Stimulated activated CD4-positive, alpha-beta T cell treated with anti-CD3 and anti-CD28 coated beads, TNF-alpha, amount 100 ng/mL, for 24 hours (primary cell): ENCODE measurements at regions not wholly inside any gene's neighbourhood (a gene's known extent, or its start where the extent isn't known, plus 50 kb on each side); places are given as distances from the start of the nearest gene placed in this dataset.

ENCODE experiments used
- DNase-seq, 3 experiments: peaks; one replicate each; pipeline ENCODE4 v3.0.0-alpha.2; 2020; ENCODE audit warnings: low read depth in 3 of 3

- DNase-seq: no peak
Observed at GRCh38 chr18:39564716-39565115, 1999.1 kb upstream of the CELF4 start.

DNA sequence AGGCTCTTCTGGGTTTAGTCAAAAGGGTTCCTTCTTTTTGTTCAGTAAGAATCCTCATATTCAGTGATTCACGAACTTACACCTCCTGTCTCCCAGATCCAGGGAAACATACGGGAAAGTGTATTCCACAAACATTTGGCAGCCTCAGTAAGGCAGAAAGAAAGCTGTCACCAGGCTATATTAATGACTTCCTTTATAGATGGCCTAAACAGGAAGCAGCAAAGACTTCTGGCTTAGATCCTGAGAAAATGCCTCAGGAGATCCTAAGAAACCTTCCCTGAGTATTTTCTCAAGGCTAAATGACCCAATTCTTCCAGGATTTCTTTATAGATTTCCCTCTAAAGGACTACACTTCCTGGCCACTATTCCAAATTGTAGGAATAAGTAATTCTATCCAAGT lies 1995.5 kb upstream of the CELF4 start:
- DNase-seq: no peak

DNA sequence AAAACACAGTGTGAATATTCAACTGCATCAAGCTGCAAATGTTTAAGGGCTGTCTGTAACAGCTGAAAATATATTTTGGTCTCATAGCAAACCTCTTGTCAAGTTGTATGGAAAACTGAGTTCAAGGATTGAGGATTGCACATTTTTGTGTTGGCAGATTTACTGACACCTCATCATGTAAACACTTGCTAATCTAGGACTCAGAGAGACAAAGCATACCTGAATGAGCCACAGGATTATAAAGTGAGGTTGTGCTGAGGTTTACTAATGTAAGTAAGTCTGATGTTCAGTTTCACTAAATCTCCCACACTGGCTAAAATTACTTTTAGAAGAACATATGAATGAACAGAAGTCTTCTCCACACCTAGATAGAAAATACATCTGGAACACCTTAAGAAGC lies 1993.1 kb upstream of the CELF4 start:
- no peak for DNase-seq

- no peak for DNase-seq
Observed at GRCh38 chr18:39555496-39555895, 1989.9 kb upstream of the CELF4 start.

DNA sequence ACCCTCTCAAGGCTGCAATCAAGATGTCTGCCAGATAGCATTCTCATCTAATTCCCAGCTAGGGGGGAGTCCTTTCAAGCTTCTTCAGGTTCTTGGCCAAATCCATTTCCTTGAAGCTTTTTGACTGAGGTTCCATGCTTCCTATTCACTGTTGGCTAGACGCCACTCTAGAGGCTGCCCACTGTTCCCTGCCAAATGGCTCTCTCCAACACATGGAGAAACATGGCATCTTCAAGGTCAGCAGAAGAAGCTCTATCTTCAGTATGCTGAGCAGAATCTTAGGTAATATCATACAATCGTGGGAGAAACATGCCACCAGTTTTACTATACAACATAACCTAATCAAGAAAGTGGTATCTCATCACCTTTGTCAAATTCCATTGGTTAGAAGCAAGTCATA lies 1985.1 kb upstream of the CELF4 start:
- no peak for DNase-seq

- no peak for DNase-seq
Observed at GRCh38 chr18:39549144-39549543, 1983.5 kb upstream of the CELF4 start.

DNA sequence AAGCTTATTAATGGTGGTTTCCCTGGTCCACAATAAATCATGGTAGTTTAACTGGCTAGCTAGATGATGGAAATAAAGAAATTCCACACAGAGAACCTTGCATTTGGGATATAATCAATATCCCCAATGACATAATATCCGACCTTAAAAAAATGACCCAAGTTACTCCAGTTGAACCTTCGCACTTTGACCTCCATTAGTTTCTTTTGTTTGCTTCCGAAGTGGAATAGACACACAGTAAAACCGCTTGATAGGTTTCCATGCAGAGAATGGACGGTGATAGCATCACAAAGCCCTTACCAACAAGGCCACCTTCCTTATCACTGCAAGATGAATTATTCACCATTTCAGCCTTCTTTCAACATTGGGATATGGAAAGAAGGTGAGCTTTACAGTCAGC lies 1966.1 kb upstream of the CELF4 start:
- DNase-seq: no peak

DNA sequence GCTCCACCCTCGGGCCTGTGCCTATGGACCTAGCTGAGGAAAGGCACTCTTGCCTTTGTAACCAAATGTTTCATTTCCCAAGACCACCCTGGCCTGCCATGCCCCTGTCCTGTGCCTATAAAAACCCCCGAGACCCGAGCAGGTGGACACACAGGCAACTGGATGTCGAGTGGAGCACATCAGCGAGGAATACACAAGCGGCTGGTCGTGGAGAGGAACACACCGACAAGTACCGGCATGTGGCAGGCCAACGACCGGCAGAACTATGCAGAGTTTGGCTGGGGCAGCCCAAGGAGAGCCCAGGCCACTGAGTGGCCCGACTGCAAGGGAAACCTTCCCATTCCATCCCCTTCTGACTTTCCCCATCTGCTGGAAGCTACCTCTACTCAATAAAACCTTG lies 1963.8 kb upstream of the CELF4 start:
- no peak for DNase-seq

DNA sequence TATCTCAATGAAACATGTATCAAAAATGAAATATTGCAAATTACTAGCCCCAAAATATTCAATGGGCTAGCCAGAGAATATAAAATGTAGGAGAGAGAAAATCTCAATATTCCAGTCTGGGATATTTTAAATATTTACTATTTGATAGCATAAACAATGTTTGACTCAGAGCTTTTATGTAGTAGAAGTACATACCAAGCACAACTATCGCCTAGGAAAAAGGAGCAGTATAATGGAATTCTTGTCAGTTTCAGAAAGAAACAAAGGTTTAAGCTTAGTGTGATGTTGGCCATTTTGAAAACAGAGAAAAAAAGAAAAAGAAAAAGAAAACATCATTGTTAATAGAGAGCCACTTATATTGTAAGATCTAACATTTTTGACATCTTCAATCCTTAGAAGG lies 1961.9 kb upstream of the CELF4 start:
- DNase-seq: no peak

DNA sequence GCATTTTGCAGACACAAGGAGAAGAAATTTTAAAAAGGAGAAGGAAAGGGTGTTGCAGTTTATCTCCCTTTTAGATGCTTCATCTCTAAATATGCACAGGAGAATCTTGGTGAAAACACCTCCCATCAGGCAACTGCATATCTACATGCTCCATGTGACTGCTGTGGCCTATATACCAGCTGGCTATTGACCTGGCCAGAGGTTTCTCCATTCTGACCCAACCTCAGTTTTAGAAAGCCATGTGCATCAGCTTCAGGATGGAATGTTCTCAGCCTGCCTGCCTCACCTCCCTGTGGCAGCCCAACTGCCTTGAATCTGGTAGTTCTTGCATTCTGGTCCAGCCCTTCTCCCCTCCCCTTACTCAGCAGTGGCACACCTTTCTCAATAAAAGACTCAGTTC lies 1958.8 kb upstream of the CELF4 start:
- DNase-seq: no peak

DNA sequence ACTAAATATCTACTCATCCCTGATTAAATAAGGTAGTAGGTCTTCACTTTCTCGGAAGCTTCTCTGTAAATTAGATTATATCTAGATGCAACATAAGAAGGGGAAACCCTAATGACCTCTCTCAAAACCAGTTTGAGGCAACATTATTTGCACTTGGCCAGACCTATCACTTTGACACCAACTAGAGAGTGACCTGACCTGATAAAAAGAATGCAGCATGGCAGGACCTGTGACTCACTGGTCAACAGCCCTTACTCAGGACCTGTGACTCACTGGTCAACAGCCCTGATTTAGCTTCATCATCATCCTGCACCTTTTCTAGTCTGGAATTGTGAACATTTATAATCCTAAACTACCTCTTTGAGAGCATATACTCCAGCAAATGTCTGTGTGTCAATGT lies 1957.7 kb upstream of the CELF4 start:
- DNase-seq: no peak

DNA sequence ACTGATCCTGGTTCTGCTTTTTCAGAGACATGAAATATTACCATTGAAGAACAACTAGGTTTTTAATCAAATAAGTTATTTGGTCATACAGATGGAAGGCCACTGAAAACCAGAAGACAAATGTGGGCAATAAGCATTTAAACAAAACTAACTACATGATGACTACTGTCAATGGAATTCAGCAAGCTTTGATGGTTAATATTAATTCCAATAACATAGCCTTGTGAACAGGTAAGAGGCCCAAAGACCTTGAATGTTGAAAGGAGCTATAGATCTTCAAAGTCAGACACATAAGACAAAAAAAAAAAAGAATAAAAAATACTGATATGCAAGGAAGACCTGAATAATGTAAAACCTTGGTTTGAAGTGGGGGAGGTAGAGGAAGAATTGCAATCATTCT lies 1955.6 kb upstream of the CELF4 start:
- no peak for DNase-seq

DNA sequence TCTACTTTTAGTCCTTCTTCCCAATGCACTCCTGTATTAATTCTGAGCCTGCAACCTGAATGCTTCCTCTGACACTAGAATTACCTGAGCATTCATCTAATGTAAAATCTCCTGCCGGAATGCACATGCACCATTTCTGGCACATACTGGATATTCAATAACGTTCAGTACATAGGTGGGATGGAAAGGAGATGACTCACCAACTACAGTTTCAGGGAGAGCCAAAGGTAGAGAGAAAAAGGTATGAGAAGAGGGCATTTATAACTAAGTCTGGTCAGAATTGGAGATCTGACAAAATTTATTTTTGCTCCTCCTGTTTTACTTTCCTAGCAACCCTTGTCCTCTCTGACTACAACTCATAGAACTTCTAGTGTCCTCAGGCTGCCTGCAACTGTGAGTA lies 1954.1 kb upstream of the CELF4 start:
- DNase-seq: no peak

DNA sequence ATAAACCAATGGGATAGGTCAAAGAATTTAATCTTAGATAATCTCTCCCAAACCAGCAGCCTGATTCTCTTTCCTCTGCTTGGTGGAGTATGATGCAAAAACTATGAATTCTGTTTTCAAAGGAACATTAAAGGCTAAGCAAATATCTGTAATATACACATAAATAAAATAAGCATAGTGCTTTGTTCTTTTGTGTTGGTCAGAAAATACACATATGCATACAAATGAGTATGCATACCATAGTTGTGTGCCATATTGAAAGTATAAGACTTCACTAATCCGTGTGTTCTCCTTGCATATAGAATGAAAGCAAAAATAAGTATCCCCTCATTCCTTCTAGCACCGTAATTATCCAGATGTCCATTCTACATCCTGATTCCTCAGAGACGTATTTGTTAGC lies 1949.7 kb upstream of the CELF4 start:
- DNase-seq: no peak

GRCh38 chr18:39513186-39513585 lies 1947.6 kb upstream of the CELF4 start:
- DNase-seq: no peak

DNA sequence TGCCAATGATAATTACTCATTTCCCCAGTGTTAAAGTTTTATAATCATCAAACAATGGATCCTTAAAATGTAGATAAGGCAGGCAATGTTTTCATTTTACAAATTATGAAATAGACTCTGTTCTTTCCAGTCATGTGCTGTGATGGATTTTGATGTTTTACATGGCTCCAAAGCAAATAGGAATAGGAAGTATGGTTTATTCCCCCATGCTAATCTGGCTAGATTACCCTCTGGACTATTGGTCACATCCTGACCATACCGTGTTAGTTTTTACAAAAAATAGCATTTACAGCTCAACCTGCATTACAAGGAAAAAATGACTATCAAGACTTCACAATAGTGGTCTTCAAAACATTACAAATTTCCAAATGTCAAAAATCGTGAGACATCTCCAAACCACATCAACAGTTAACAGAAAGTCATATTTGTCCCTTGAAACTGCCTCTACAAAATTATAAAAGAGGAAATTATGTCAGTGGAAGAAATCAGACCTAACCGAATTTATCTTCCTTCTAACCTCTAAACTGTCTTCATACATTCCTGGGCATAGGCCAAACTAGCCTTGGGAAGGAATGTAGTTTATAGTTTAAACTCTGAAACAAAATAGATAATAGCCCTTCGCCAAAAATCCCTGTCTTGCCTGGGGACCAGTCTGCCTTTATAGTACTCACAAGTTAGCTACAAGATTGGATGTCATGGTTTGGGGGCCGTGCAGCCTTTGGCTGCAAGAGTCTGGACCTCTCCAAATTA lies 1941.2 kb upstream of the CELF4 start:
- DNase-seq: no peak

- no peak for DNase-seq
Observed at GRCh38 chr18:39500306-39500705, 1934.7 kb upstream of the CELF4 start.

GRCh38 chr18:39497821-39498220 lies 1932.2 kb upstream of the CELF4 start:
- no peak for DNase-seq

- no peak for DNase-seq
Observed at GRCh38 chr18:39496986-39497385, 1931.4 kb upstream of the CELF4 start.

- DNase-seq: no peak
Observed at GRCh38 chr18:39494211-39494896, 1928.8 kb upstream of the CELF4 start.

DNA sequence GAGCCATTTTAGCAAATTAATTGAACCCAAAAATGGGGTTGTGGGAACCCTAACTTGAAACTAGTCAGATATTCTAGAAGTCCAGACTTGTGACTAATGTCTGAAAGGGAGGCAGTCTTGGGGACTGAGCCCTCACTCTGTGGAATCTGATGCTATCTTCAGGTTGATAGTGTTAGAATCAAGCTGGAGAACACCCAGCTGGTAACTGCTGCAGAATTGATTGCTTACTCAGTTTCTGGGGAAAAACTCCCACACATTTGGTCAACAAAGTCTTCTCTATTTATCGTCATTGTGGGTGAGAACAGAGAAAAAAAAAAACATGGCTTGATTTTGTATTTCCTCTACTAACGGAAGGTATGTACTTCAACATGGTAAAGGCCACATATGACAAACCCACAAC lies 1925.8 kb upstream of the CELF4 start:
- DNase-seq: no peak

DNA sequence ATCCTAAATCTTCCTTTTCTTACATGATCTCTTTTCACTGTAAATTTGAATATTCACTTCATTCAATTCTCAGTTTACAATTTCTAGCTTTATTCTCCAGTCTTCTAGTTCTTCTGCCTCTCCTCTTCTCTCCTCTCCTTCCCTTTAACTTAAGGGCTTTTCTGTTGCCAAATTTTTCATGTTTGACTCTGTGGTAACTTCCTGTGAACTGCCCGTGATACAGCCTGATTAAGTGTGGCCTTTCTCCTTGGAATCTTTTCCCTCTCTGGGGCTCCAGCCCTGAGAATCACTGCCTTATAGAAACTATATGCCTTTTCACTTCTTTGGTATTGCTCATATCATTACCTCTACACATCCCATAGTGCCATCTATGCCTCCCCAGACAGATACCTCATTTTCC lies 1923.8 kb upstream of the CELF4 start:
- no peak for DNase-seq

- no peak for DNase-seq
Observed at GRCh38 chr18:39487932-39488331, 1922.3 kb upstream of the CELF4 start.

DNA sequence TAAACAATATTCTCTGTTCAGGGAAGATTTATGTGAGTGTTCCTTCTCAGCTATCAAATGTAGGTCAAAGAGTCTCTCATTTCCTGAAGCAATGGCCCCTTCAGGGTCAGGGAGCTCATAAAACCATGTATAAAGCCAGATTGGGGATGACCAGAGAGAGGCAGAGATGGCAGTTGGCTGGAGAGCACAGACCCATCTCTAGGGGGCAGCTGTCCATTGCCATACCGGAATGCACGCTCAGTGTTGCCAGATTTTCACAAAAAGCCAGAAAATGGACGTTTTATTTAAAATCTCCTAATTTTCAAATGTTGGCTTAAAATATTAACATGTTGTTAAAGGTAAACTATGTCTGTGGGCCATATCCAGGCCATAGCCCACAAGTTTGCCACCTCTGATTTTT lies 1920.7 kb upstream of the CELF4 start:
- DNase-seq: no peak
